Uterus (tissue), 2 donors: ENCODE measurements at regions not wholly inside any gene's neighbourhood (a gene's known extent, or its start where the extent isn't known, plus 50 kb on each side); places are given as distances from the start of the nearest gene placed in this dataset.

Experiments used
- POLR2A ChIP-seq, 2 donors: fragments of 450-650 bp; IDR thresholded peaks; one replicate each; pipeline ENCODE4 v1.6.1; 2016; ENCODE audit warnings: antibody characterized with exemption in 2 of 2, mild to moderate bottlenecking in 1 of 2, moderate library complexity in 1 of 2
- TF ChIP-seq, protein P1 (sequence below), 4 experiments: fragments of 200-600 bp in 2 of 4; fragments of 450-650 bp in 2 of 4; sonication (generic) in 2 of 4; IDR thresholded peaks; one replicate each; pipeline ENCODE4 v1.5.1; 2016 to 2019; ENCODE audit warnings: antibody characterized with exemption in 4 of 4, mild to moderate bottlenecking in 2 of 4, moderate library complexity in 1 of 4

DNA sequence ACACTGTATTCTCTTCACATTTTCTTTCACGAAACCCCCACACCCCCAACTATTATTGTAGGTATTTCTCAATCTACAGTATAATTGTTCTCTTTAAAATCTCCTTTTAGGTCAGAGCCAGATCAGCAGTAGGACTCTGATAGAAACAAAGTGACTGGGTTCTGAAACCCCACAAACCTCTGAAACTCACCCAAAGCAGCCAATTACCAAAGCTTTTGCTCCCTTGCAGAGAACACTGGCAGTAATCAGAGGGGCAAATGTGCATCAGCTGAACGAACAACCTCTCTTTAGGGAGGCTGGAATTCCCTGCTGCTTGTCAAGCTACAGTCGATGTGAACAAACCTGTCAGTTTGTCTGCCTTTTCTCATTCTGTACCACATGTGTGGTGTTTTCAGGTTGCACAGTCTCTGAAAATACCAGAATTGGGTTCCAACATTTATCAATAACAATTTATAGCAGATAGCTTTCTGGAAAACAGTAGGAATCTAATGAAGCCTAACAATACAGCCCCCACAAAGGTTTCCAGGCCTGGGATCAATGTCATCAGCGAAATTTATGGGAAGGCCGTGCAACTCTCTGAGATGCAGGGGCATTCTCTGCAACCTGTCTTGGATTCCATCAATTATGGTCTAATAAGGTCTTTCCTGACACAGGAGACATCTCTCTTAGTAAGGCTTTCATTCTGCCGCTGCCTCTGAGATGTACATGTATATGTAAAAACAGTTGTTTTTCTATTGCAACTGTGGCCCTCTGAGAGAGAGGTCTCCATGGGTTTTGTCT is 395.9 kb downstream of the GPAT3 start:
- TF ChIP-seq, protein P1, sequence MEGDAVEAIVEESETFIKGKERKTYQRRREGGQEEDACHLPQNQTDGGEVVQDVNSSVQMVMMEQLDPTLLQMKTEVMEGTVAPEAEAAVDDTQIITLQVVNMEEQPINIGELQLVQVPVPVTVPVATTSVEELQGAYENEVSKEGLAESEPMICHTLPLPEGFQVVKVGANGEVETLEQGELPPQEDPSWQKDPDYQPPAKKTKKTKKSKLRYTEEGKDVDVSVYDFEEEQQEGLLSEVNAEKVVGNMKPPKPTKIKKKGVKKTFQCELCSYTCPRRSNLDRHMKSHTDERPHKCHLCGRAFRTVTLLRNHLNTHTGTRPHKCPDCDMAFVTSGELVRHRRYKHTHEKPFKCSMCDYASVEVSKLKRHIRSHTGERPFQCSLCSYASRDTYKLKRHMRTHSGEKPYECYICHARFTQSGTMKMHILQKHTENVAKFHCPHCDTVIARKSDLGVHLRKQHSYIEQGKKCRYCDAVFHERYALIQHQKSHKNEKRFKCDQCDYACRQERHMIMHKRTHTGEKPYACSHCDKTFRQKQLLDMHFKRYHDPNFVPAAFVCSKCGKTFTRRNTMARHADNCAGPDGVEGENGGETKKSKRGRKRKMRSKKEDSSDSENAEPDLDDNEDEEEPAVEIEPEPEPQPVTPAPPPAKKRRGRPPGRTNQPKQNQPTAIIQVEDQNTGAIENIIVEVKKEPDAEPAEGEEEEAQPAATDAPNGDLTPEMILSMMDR (IDR thresholded peaks at IDR 0.05): no peak
- TF ChIP-seq POLR2A (IDR thresholded peaks at IDR 0.05): no peak
